ENCODE measurements at regions not wholly inside any gene's neighbourhood (a gene's known extent, or its start where the extent isn't known, plus 50 kb on each side); places are given as distances from the start of the nearest gene placed in this dataset.

DNA sequence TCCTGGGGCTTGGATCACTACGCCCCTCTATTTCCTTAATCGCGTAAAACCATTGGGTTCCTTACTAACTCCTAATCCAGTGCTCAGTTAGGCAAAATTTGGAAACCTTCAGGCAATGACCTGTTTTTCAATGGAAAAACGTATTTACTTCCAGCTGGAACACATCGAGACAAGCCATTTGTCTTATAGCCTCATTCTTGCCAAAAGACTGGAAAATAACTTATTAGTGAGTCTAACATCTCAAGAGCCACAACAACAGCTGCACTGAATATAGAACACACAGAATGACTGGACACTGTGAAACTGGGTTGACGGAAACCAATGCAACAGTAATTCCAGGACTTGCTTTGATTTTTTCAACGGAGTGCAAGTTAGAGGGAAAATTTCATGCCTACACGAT, 125.2 kb upstream of the MAP3K7 start:
- Histone ChIP-seq H3K36me3 (ENCODE audit: control insufficient read depth in 2 of 2, extremely low read depth in 1 of 2, insufficient read depth in 2 of 2, low read length in 2 of 2) (no peaks in the 10 kb centered on the region), H3K4me1 (ENCODE audit: control insufficient read depth, extremely low read depth, insufficient read depth, low read length) (peaks cover 25% of the 10 kb centered on the region), H3K27ac (ENCODE audit: control insufficient read depth, insufficient read depth, low read length) (no peak overlapping the region), H3K9ac (ENCODE audit: control insufficient read depth, extremely low read depth, insufficient read depth, low read length) (no peak overlapping the region), H3K4me2 (ENCODE audit: control insufficient read depth, extremely low read depth, insufficient read depth, low read depth, low read length) (peak overlapping the region; percentile 7), H3K9me1 (ENCODE audit: control insufficient read depth, extremely low read depth, insufficient read depth, low read length) (no peaks in the 10 kb centered on the region), H3K9me3 (ENCODE audit: control insufficient read depth, low read depth, low read length) (no peaks in the 10 kb centered on the region), H3K27me3 (ENCODE audit: control insufficient read depth, extremely low read depth, insufficient read depth, low read length) (no peaks in the 10 kb centered on the region), H3K4me3 (ENCODE audit: control insufficient read depth in 2 of 3, extremely low read depth in 1 of 3, insufficient read depth in 2 of 3, low read depth in 1 of 3, low read length in 3 of 3) (no peak overlapping the region), H3K79me2 (ENCODE audit: control insufficient read depth, insufficient read depth, low read length) (no peaks in the 10 kb centered on the region), H4K20me1 (ENCODE audit: control insufficient read depth, extremely low read depth, insufficient read depth, low read length) (no peaks in the 10 kb centered on the region), H2AFZ (ENCODE audit: control insufficient read depth, low read length) (peak overlapping the region; percentile 27)
- FAIRE-seq, result peak; percentile 65
- dilution Hi-C loops (cut with MboI; ENCODE audit: extremely low pct_ligation_motif_present, low sequenced_read_pairs), result no loop called here
- no peak for TF ChIP-seq EZH2 (IDR thresholded peaks at IDR 0.05; ENCODE audit: low read length)
- TF ChIP-seq, protein P1, sequence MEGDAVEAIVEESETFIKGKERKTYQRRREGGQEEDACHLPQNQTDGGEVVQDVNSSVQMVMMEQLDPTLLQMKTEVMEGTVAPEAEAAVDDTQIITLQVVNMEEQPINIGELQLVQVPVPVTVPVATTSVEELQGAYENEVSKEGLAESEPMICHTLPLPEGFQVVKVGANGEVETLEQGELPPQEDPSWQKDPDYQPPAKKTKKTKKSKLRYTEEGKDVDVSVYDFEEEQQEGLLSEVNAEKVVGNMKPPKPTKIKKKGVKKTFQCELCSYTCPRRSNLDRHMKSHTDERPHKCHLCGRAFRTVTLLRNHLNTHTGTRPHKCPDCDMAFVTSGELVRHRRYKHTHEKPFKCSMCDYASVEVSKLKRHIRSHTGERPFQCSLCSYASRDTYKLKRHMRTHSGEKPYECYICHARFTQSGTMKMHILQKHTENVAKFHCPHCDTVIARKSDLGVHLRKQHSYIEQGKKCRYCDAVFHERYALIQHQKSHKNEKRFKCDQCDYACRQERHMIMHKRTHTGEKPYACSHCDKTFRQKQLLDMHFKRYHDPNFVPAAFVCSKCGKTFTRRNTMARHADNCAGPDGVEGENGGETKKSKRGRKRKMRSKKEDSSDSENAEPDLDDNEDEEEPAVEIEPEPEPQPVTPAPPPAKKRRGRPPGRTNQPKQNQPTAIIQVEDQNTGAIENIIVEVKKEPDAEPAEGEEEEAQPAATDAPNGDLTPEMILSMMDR (optimal IDR thresholded peaks at IDR 0.05 in 1 of 3, IDR thresholded peaks at IDR 0.05 in 1 of 3, conservative IDR thresholded peaks at IDR 0.05 in 1 of 3; ENCODE audit: extremely low read depth in 1 of 3, insufficient read depth in 2 of 3, low read length in 3 of 3), result no peak
- DNase-seq (ENCODE audit: low read depth, low spot score), result no peak

DNA sequence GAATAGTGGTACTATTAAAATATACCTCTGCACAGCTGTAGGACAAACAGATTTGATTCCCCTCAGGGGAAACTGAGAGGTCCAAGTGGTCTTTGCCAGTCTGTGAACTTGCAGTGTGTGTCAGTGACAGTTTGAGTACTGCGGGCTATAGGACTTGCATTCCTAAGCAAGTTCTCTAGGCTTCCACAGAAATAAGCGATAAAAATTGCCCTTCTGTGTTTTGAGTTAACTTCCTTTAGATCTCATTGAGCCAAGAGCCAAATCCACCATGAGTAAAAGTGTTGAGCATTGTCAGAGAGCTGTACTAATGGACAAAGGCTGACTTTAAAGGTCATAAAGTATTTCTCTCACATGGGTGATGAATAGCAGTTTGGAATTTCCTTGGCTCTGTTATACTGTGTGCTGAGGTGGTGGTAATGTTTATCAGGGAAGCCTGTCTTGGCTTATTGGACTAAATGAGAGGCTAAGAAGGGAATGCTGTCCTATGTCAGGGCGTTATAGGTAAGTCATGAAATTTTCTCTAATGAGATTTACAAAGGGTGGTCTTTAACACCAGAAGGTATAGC, 122.6 kb upstream of the MAP3K7 start:
- Histone ChIP-seq H3K27ac (ENCODE audit: control insufficient read depth, insufficient read depth, low read length) (no peak overlapping the region), H3K9ac (ENCODE audit: control insufficient read depth, extremely low read depth, insufficient read depth, low read length) (no peak overlapping the region), H3K9me1 (ENCODE audit: control insufficient read depth, extremely low read depth, insufficient read depth, low read length) (no peaks in the 10 kb centered on the region), H3K27me3 (ENCODE audit: control insufficient read depth, extremely low read depth, insufficient read depth, low read length) (no peaks in the 10 kb centered on the region), H3K4me1 (ENCODE audit: control insufficient read depth, extremely low read depth, insufficient read depth, low read length) (peaks cover 11% of the 10 kb centered on the region), H3K79me2 (ENCODE audit: control insufficient read depth, insufficient read depth, low read length) (no peaks in the 10 kb centered on the region), H3K4me3 (ENCODE audit: control insufficient read depth in 2 of 3, extremely low read depth in 1 of 3, insufficient read depth in 2 of 3, low read depth in 1 of 3, low read length in 3 of 3) (no peak overlapping the region), H3K9me3 (ENCODE audit: control insufficient read depth, low read depth, low read length) (no peaks in the 10 kb centered on the region), H2AFZ (ENCODE audit: control insufficient read depth, low read length) (no peak overlapping the region), H3K36me3 (ENCODE audit: control insufficient read depth in 2 of 2, extremely low read depth in 1 of 2, insufficient read depth in 2 of 2, low read length in 2 of 2) (no peaks in the 10 kb centered on the region), H4K20me1 (ENCODE audit: control insufficient read depth, extremely low read depth, insufficient read depth, low read length) (no peaks in the 10 kb centered on the region), H3K4me2 (ENCODE audit: control insufficient read depth, extremely low read depth, insufficient read depth, low read depth, low read length) (no peak overlapping the region)
- FAIRE-seq, result no peak
- TF ChIP-seq, protein P1 (optimal IDR thresholded peaks at IDR 0.05 in 1 of 3, IDR thresholded peaks at IDR 0.05 in 1 of 3, conservative IDR thresholded peaks at IDR 0.05 in 1 of 3; ENCODE audit: extremely low read depth in 1 of 3, insufficient read depth in 2 of 3, low read length in 3 of 3), result no peak
- no peak for TF ChIP-seq EZH2 (IDR thresholded peaks at IDR 0.05; ENCODE audit: low read length)
- dilution Hi-C loops (cut with MboI; ENCODE audit: extremely low pct_ligation_motif_present, low sequenced_read_pairs), result no loop called here
- DNase-seq (ENCODE audit: low read depth, low spot score), result no peak

All from keratinocyte (primary cell).